ENCODE measurements at regions not wholly inside any gene's neighbourhood (a gene's known extent, or its start where the extent isn't known, plus 50 kb on each side); places are given as distances from the start of the nearest gene placed in this dataset.

DNA sequence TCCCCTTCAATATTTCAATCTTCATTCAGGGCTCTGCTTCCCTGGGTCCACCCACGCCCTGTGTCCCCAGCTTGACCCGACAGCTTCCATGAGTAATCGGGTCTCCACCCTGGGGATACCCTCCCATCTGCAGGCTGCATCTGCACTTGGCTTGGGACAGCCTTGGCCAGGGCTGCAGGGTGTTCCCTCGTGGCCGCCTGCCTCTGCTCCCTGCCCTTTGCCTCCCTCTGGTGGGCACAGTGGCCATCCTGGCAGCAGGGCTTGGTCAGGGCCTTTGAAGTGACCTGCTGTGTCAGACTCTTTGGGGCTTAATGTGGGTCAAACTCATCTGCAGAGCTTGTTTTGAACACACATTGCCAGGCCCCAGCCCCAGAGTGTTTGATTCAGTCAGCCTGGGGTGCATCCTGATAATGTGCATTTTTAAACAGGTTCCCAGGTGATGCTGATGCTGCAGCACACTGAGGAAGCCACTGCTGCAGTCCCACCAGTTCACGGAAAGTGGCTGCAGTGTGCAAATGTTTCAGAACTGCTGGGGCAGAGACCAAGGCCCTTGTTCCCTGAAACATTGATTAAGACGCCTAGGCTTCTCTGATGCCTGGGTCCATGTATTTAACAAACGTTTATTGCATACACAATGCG lies 80.7 kb upstream of the SEC61G start:
- intact Hi-C loops (cut with DNase I): no loop called here
- Histone ChIP-seq H3K9me3 (no peaks in the 10 kb centered on the region), H3K4me1 (ENCODE audit: insufficient read depth) (peaks cover 24% of the 10 kb centered on the region), H3K27me3 (no peaks in the 10 kb centered on the region), H3K4me3 (no peak overlapping the region), H3K36me3 (no peaks in the 10 kb centered on the region), H3K27ac (peak overlapping the region in 1 of 2 donors; percentile 88)
- TF ChIP-seq, protein P1, sequence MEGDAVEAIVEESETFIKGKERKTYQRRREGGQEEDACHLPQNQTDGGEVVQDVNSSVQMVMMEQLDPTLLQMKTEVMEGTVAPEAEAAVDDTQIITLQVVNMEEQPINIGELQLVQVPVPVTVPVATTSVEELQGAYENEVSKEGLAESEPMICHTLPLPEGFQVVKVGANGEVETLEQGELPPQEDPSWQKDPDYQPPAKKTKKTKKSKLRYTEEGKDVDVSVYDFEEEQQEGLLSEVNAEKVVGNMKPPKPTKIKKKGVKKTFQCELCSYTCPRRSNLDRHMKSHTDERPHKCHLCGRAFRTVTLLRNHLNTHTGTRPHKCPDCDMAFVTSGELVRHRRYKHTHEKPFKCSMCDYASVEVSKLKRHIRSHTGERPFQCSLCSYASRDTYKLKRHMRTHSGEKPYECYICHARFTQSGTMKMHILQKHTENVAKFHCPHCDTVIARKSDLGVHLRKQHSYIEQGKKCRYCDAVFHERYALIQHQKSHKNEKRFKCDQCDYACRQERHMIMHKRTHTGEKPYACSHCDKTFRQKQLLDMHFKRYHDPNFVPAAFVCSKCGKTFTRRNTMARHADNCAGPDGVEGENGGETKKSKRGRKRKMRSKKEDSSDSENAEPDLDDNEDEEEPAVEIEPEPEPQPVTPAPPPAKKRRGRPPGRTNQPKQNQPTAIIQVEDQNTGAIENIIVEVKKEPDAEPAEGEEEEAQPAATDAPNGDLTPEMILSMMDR (IDR thresholded peaks at IDR 0.05): no peak
- TF ChIP-seq POLR2A (IDR thresholded peaks at IDR 0.05) (no peak), EP300 (IDR thresholded peaks at IDR 0.05) (no peak)
- WGBS, 3 donors: 81 to 90% (median 84%) methylated on average over 9 of the region's 9 CpGs
- peak; percentile 26 to 56 (median 36) for DNase-seq

DNA sequence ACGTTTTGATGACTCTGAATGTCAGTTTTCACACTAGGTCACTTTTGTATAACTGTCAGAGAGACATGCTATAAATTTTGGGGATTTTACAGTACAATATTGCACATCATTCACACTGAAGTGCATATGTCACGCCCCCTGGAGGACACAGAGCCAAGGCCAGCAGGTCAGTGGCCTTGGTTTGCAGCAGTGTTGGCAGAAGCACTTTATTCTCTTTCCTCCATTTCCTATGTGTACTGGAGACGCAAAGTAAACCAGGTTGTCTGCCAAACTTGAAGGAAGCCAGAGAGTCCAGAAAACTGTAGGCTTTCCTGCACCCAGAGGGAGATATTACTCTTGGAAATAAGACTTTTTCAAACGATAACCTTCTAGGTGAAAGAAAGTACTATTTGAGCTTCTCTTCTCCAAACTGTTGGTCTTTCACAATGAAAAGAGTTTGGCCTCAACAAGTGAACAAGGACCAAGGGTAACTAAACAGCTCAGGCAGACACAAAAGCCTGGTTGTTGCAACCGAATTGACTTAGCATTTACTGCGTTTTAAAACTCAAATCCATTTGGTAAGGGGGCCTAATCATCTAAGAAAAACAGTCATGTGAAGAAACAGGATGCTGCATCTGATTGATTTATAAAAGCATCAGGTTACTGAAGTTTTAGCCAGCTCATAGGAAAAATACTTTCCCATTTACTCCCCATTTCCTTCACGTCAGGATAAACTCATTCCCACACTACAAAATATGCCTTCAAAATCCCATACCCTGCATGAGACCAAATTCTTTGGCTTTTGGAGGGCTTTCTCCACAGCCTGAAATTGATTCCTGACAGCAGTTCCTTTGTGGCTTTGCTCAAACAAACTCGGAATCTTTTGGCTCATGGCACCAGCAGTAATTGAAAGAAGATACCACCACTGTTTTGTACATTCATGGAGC lies 83.0 kb upstream of the SEC61G start:
- peak in 4 of 5 donors; percentile 32 to 64 (median 49) for DNase-seq
- WGBS, 3 donors: 29 to 35% (median 32%) methylated on average over 8 of the region's 8 CpGs
- Histone ChIP-seq H3K27me3 (no peaks in the 10 kb centered on the region), H3K27ac (peak overlapping the region in 1 of 2 donors; percentile 19), H3K36me3 (no peaks in the 10 kb centered on the region), H3K4me1 (ENCODE audit: insufficient read depth) (peaks cover 17% of the 10 kb centered on the region), H3K4me3 (no peak overlapping the region), H3K9me3 (no peaks in the 10 kb centered on the region)
- TF ChIP-seq POLR2A (IDR thresholded peaks at IDR 0.05): no peak
- TF ChIP-seq, protein P1 (IDR thresholded peaks at IDR 0.05): no peak
- no peak for TF ChIP-seq EP300 (IDR thresholded peaks at IDR 0.05)
- intact Hi-C loops (cut with DNase I): no loop called here

DNA sequence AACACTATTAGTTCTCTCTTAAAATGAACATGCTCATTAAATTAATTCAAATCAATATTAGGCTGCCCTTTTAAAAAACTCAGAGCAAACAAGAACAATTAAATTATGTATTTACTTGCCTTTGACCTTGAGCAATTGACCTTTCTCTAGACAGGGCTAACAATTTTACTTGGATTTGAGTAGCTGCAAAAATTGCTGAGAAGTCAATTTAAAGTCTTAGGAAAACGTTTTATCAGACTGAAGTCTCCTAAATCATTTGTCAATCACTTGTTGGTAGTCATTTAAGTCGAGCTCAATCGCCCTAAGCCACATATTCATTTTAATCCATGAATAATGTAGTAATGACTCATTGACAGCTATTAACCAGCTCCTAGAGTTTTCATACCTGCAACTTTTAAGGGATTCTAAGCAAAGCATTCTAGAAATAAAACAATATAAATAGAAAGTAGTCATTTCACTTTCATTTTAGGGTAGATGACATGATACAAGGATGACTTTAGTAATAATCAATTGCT lies 84.9 kb upstream of the SEC61G start:
- Histone ChIP-seq H3K27ac (no peak overlapping the region), H3K4me1 (ENCODE audit: insufficient read depth) (peaks cover 9% of the 10 kb centered on the region), H3K4me3 (no peak overlapping the region), H3K36me3 (no peaks in the 10 kb centered on the region), H3K27me3 (no peaks in the 10 kb centered on the region), H3K9me3 (no peaks in the 10 kb centered on the region)
- TF ChIP-seq, protein P1 (IDR thresholded peaks at IDR 0.05): no peak
- TF ChIP-seq EP300 (IDR thresholded peaks at IDR 0.05) (no peak), POLR2A (IDR thresholded peaks at IDR 0.05) (no peak)
- intact Hi-C loops (cut with DNase I): no loop called here
- DNase-seq: no peak
- 75 to 85% (median 77%) methylated on average over 3 of the region's 3 CpGs for WGBS, 3 donors

DNA sequence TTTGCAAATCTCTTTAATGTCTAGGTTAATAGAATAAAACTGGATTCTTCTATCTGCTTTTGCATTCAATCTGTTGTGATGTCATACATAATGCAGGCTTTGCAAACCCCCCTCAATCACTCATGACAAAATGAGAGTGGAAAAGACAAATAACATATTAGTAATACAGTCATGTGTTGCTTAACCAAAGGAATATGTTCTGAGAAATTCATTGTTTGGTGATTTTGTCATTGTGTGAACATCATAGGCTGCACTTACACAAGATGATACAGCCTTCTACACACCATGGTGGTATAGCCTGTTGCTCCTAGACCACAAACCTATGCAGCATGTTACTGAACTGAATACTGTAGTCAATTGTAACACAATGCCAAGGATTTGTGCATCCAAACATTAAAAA lies 87.3 kb upstream of the SEC61G start:
- Histone ChIP-seq H3K9me3 (no peaks in the 10 kb centered on the region), H3K4me1 (ENCODE audit: insufficient read depth) (peaks cover 3% of the 10 kb centered on the region), H3K27ac (no peak overlapping the region), H3K27me3 (no peaks in the 10 kb centered on the region), H3K4me3 (no peak overlapping the region), H3K36me3 (no peaks in the 10 kb centered on the region)
- TF ChIP-seq POLR2A (IDR thresholded peaks at IDR 0.05): no peak
- TF ChIP-seq EP300 (IDR thresholded peaks at IDR 0.05): no peak
- TF ChIP-seq, protein P1 (IDR thresholded peaks at IDR 0.05): no peak
- no peak for DNase-seq
- intact Hi-C loops (cut with DNase I): no loop called here
